Bone marrow (tissue), 2 donors: ENCODE measurements at regions not wholly inside any gene's neighbourhood (a gene's known extent, or its start where the extent isn't known, plus 50 kb on each side); places are given as distances from the start of the nearest gene placed in this dataset.

Experiments
- DNase-seq, 2 donors: peaks; one replicate each; lab custom pipeline; 2025; lab: John Stamatoyannopoulos, UW

DNA sequence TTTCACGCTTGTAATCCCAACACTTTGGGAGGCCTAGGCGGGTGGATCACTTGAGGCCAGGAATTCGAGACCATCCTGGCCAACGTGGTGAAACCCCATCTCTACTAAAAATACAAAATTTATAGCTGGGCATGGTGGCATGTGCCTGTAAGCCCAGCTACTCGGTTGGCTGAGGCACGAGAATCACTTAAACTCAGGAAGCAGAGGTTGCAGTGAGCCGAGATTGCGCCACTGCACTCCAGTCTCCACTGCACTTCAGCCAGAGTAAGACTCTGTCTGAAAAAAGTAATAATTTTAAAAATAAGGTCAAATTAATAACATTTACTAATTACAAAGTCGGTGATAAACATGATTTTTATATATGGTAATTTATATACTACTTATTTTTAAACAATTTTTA, 155.9 kb downstream of the AXIN2 start:
- DNase-seq = no peak

DNA sequence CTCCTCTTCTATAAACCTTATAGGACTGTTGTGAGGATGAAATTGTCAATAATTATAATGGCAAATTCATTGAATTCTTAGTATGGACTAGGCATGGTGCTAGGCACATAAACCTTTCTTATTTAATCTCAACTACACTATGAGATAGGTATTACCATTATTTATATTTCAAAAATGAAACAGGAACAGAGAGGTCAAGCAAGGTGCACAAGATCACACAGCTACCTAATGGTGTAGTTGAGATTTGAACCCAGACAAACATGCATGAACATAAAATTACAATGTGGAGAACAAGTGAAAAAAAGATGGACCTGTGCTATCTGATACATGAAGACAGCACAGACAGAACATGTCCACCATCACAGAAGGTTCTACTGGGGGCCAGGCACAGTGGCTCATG, 156.7 kb downstream of the AXIN2 start:
- no peak for DNase-seq

DNA sequence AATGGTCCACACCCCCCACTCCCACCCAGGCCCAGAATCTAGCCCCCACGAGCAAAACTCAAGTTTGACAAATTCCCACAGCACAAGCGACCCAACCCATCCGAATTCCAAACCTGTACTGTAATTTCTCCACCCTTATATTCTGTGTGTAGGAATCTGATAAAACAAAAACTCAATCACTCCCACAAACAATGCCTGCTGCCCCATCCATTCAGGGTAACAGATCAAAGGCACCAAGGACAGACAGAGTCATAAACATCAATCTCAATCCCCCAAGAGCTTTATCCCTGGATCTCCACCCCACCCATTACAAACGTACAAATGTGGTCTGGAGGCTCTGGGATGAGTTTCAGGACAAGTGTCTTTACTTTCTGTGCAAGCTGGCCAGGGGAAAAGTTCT, 157.8 kb downstream of the AXIN2 start:
- no peak for DNase-seq

DNA sequence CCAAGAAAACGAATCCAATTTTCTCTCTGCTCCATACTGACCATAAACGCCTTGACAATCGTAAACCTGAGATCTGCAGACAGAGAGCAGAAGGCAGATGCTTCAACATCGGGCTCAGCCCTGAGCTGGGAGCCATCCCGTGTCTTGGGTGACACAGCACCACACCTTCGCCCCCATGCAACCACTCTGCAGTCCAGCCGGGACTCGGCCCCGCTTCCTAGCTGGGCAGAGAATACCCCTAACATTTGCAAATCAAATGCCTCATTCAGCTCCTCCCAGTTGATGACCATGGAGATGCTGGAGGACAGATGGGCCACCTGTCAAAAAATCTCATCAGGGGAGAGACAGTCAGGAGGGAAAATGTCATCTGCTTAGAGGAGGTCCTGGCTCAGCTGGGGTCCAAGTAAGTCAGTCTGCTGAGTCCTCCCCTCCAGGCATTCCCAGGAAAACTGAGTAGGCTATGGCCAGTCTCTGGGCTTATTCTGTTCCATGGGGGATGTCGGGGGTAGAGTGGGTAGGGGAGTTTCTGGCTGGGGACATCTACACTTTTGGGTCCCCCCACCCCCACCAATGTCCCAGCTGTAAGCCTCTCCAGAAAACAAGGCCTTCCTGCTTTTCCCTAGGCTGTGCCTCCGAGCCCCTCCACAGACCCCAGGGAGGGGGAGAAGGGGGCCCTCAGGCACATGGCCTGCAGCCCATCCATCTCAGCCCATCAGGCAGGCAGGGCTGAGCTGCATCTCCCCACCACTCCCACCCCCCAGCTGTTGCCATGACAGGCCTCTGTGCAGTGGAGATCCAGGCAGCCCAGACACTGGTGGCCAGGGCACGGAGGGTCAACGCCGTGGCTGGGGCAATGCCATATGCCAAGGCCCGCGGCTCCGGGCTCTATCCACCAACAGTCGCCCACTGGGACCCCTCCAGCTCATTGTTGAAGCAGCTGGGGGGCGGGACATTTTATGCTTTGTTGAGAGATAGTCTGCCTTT, 158.6 kb downstream of the AXIN2 start:
- no peak for DNase-seq

DNA sequence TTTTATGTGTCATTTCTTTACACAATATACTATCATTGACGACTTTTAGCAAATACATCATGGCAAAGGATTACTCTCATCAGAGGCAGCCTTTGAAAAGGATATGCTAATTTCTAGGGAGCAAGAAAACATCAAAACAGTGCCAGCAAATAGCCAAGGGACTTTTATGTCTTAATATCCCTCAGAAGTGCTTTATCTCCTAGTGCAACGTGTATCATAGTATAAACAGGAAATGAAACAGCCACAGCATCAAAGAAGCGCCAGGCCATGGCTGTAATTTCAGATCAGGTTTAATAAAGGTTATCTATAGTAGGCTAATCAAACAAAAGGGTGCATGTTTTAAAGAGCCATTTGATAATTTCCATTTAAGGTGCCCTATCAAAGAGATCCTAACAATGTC, 159.9 kb downstream of the AXIN2 start:
- no peak for DNase-seq

DNA sequence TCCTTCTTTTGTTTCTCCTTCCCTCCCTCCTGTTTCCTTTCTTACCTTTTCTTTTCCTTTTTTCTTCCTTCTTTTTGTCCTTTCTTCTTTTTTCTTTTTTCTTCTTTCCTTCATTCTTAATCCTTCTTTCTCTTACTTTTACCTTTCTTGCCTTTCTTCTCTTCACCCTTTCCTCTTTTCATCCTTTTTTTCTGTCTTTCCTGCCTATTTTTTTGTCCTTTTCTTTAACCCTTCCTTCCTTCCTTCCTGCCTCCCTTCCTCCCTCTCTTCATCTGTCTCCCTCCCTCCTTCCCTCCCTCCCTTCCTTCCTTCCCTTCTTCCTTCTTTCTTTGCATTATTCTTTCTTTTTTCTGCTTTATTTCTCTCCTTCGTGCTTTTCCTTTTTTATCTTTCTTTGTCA, 160.7 kb downstream of the AXIN2 start:
- no peak for DNase-seq

DNA sequence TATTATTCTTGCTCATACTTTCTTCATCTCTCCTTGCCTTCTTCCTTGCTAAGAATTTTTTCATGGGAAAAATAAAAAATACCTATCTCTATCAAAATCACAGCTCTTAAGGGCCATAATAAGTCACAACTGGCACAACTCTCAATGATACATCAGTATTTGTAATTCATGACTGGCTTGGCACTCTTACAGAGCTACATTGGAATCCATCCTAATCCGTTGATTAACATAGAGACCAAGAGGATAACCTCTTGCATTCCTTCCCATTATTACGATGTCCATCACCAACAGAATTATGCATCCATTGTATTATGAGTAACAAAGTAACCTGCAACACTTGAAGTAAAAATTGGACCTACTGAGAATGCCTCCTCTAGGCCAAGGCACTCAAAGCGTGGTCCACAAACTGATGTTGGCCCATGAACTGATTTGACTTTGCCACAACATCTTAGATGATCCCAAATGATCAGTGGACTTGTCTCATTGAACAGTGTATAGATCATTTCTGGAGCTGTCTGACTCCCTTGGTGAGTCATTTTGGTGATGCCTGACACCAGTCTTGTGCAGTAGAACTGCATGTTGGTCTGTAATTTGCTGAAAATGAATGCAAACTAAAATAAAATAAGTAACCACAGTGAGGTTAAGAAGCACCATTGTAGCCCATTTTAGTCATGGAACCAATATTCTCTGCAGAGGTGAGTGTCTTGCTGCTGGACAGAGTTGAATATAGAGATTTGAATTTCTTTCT, 163.2 kb downstream of the AXIN2 start:
- no peak for DNase-seq

DNA sequence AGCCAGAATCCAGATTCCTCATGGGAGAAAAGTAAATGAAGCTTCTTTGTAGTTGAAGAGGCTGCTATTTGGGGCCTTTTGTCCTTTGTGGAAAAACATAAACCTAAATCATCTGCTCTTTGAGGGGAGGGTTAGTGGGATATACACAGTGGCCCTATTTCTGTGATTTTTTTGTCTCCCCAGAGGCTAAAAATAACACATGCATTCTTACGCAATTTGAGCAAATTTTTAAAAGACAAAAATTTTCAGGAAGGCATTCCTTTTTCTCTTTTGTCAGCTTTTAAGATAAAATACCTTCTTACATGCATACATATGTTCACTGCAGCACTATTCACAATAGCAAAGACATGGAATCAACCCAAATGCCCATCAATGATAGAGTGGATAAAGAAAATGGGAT, 165.5 kb downstream of the AXIN2 start:
- no peak for DNase-seq

DNA sequence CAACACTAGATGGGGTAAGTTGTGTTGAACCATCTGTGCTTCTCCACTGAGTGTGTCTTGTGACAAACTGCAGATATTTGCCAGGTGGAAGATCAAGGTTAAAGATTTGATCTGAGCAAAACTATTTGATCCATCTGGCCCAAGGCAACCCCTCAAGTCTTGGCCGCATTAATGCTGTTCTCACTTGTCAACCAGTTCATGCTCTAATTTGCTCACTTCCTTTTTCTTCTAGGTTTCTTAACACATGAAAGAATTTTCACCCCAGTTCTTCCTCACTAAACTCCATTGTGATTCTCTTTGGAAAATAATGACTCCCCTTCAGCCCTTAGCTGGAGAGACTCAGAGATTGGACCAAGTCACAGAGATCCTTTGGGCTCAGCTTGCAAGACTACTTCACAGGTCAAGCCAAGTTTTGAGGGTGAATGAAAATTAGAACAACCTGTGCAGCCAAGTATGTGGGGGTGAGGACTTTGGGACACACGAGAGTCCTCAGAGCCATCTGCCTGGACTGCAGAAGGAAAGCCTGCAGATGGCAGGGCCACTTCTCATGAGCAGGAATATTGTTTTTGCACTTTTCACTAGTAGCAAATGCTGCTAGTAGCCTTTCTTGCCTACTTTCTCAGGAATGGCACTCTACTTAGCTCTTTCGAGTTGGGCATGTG, 166.5 kb downstream of the AXIN2 start:
- no peak for DNase-seq

DNA sequence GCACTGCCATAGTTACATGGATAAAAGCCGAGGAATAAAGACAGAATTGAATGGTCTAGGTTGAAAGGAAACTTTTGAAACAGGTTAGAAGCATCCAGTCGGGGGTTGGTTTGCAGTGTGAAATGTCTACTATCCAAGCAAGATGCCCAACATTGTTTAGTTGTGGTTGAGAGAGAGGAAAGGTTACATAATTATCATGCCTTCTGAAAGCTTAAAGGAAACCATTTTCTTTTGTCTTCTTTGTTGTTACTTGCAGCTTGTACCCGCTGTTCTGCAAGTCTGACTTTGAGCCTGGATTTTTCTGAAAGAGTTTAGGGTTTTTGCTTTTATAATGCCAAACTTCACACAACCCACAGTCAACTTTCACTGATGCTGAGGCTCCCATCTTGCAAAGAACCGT, 167.9 kb downstream of the AXIN2 start:
- no peak for DNase-seq

DNA sequence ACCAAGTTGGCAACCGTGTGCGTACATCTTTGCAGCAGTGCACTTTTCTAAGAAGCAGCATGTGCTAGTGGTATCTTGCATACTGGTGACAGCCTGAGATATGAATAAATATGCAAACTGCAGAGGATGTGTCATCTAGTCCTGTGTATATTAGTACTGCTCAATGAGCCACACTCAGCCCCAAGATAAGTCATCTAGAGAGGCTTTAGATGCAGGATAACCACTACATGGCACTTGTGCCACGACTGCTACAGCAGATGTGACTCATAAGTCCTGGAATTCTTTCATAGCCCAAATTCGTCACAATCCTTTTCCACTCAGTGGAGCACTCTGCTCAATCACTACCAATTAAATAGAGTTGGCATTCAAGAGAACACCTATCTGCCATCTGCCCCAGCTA, 171.5 kb downstream of the AXIN2 start:
- no peak for DNase-seq

DNA sequence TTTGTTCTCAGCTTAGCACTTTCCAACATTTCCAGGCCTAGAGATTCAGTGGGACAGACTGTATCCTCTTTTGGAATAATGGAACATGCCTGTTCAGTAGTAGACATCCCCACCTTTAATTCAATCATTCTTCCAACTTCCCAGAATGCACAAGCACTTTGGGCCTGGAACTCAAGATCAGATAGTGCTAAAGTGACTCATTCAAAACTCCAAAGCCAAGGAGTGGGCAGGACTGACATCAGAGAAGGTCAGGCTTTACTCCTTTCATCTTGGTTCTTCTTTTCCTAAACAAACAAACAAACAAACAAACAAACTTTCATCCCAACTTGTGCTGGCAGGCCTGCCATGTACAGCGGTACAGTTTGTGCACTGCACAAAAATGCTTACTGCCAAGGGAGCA, 172.0 kb downstream of the AXIN2 start:
- DNase-seq = no peak

DNA sequence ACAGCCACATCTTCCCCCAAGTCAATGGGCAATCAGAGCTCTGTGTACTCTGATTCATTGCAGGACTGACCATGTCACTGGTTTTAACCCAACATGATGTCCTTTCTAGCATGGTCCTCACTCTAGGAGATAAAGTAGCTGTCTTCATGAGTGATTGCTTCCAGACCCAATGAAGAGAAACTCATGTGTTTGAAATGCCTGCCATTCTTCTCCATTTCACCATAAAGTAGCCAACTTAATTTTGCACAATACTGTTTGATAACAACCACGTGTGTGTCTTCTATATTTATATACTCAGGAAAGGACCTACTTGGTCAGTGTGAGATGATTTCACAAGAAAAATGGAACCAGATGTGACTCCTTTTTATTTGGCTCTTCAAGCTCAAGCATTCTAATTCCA, 172.5 kb downstream of the AXIN2 start:
- no peak for DNase-seq

DNA sequence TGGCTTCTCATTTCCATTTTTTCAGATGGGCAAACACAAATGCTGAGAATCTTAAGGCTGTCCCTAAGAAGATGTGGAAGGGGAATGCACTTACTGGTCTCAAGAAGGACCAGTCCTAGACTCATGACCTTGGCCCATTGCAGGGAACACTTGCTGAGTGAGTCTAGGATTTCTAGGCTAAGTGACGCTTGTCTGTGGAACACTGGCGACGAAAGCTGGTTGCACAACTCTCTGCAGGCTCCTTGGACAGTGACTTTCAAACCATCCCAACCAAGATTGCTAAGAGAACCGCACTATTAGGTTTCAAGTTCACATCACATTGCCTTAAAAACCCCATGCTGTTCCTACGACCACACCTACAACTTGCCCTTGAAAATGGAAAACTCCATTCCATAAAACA, 174.1 kb downstream of the AXIN2 start:
- no peak for DNase-seq

DNA sequence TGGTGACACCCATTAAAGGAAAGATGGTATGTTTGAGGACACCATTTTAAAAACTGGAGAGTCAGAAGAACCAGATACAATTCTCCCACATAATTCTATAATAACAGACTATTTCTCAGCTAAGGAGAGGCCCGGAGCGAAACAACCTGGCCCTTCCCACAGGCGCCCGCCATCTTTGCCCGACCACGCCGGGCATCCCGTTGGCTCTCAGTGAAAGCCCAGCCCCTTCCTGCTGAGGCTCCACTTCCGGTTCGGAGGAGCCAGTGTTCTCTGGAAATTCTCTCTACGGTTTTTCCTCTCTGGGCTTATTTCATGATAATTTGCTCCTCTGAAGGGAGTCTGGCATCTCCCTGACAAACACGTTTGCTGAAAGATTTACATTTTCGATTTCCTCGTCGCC, 175.7 kb downstream of the AXIN2 start:
- no peak for DNase-seq

DNA sequence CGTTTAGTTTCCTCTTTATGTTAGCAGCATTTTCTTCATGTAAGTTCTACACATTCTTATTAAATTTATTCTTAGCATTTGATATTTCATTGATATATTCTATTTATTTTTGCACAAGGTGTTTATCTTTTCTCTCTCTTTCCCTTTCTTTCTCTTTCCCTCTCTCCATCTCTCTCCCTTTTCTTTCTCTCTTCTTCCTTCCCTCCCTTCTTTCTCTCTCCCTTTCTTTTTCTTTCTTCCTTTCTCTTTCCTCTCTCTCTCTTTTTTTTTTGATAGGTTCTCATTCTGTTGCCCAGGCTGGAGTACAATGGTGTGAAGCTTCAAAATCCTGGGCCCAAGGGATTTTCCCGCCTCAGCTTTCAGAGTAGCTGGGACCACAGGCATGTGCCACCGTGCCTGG, 176.4 kb downstream of the AXIN2 start:
- no peak for DNase-seq

DNA sequence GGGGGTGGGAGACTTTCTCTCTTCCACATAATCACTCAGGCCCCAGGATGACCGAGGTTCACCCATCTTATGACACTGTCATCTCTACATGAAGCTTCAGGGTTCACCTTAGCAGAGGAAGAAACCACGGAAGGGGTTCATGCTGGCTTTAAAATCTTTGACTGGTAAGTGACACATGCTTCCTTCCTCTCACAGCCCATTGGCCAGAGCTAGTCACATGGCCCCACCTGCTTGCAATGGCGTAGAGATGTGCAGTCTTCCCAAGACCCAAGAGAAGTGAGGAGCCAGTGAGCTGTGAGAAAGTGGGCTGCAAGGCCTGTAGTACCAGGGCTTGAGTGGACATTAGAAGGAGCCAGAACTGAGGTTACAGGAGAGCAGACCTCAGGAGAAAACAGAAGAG, 180.3 kb downstream of the AXIN2 start:
- no peak for DNase-seq

DNA sequence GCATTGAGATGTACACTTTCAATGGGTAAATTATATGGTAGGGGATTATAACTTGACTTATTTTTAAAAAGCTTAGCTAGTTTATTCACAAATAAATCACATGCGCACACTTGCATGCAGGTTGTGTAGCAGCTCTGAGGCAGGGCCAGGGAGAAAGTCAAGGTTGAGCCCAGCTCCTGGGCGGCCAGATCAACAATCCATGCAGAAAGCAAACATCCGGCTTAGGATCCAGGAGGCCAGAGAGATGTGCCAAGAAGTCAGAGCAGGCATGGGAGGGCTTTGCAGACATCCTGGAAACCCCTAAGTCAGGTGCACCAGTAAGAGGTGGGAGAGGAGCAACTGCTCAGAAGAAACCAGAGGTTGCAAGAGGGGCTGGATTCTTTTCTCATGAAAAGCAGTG, 186.5 kb downstream of the AXIN2 start:
- no peak for DNase-seq

DNA sequence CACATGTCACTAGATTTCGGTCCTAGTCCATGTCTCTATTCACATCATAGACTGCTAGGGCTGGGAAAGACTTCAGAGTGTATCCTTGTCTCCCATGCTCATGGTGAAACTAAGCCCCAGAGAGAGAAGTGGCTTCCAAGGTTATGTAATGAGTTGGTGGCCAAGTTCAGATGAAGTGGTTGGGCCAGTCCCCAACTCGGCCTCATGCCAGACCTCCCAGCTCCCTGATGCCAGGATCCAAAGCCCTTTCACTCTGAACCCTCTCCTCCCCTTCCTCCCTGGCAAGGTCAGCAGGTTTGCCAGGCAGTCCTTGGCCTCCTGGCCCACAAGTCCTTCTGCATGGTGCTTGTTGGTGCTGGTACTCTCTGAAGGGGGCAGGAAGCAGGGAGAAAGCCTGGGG, 189.7 kb downstream of the AXIN2 start:
- no peak for DNase-seq

DNA sequence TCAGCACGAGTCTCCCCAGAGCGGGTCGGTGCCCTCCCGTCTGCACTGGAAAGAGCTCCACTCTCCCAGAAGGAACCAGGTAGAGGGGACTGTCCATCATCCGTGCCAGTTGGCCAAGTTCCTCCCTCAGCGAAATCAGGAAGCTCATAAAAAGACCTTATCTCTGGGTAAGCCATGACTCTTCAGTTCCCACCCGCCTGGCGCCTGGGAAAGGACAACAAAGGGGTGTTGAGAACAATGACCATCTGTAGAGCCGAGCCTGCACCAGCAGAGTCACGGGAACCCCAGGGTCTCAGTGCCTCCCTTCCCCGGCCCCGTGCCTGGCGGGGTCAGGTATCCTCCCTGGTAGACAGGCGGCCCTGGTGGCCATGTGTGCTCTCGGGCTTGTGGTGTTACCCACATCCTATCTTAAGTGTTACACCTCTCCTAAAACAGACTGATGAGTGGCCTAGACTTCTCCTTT, 190.7 kb downstream of the AXIN2 start:
- no peak for DNase-seq

DNA sequence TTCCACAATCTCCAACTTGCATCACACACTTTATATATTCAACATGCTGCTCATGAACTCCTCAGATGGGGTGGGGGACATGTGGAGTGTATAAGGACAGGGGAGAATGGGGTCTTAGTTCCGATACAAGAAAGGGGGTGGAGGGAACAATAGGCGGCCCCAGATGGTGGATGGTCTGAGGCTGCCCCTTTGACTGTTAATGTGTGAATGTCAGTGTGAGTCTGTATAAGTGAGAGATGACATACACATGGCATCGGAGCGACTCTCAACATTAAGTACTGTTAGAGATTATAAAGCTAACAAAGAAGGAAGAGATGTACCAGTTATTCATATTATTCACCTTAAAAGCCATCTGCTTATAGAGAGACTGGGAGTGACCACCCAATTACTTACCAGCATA, 193.1 kb downstream of the AXIN2 start:
- DNase-seq = no peak

DNA sequence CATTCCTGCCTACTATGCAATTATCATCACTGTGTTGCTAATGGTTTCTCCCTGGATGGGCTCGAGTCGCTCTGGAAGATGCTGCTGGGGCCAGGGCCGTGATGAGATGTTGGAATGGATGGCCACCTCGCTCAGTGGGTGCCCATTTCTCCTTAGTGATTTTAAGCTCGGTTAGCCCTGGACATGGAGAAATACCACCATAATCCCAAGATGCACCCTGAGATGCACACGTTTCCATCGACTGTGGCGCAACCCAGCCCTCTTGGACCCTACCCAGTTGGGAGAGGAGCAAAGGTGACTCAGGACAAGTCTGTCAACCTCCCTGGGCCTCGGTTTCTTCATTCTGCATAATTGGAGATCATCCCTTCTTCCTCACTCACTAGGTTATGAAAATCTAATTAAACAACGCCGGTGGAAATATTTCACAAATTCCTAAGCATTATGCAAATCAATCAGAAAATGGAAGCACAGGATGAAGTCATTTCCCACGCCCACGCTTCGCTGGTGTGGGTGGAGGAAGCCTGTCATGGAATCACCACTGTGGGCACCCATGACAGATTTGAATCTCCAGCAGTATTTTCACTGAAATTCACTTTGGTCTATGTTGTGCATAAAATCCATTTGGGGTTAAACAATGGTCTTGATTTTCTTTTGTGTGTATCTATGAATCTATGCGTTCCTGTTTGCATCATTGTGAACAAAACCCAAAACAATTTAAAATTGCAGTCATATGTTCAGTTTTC, 195.2 kb downstream of the AXIN2 start:
- no peak for DNase-seq
